ENCODE measurements at regions not wholly inside any gene's neighbourhood (a gene's known extent, or its start where the extent isn't known, plus 50 kb on each side); places are given as distances from the start of the nearest gene placed in this dataset.
"Not testable (repeated sequence)": the region's sequence is repeated elsewhere in the genome, so short reads cannot be mapped to it uniquely, and the experiment has no call there.

DNA sequence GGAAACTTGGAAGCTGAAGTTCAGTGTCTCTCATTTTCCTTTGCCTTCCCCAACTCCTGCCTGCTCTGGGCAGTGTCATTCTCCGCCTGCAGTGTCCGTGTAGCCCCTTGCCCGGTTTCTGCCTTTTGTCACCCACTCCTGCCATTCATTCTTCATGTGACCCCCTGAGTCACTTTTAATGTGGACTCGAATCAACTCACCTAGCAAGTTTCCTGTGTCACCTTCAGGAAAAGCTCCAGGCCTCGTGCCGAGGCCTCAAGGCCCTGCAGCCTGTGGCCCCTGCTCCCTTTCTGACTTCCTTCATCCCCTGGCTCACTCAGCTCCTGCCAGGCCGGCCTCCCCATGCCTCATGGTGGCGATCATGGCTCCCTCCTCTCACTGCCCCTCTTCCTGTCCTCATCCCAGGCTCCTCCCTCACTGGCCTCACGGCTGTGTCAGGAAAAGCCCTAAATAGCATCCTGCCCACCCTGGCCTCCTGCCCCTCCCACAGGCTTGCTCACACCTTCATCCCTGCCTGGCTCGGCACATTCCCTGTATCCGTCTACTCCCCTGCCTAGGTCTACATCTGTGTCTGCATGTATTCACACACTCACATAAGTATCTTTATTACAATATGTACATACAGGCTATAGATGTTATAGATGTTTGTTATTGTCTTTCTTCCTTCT, 294.9 kb downstream of the MED10 start:
- Histone ChIP-seq H3K4me3 (ENCODE audit: low read length) (no peak overlapping the region), H3K9ac (ENCODE audit: low read depth, low read length) (no peak overlapping the region), H3K27ac (ENCODE audit: low read depth, low read length) (no peak overlapping the region), H3K4me1 (ENCODE audit: insufficient read depth, low read length) (no peaks in the 10 kb centered on the region; the same call in 1 of the 2 replicates), H3K9me3 (ENCODE audit: insufficient read depth, low read depth, low read length) (no peaks in the 10 kb centered on the region), H3K36me3 (ENCODE audit: insufficient read depth, low read length) (no peaks in the 10 kb centered on the region), H3K27me3 (ENCODE audit: insufficient read depth, low read length) (no peaks in the 10 kb centered on the region)
- 79% methylated on average over 11 of the region's 11 CpGs for WGBS

DNA sequence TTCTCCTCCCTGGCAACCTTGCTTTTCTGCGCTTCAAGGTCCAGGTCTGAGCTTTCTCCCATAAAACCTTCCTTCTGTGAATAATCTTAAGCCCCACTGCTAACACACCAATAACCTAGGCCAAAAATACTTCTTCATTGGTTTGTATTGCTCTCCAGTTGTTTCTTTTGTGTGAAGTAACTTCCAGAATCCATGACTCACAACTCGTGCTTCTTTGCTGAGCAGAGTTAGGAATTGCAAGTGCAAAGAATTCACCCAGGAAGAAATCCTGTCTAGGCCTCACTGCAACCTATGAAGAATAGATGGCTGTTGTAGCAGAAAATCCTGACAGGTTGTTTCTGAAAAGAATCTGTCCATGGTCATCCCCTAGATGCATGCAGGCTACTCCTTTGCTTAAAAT, 295.7 kb downstream of the MED10 start:
- Histone ChIP-seq H3K4me1 (ENCODE audit: insufficient read depth, low read length) (no peaks in the 10 kb centered on the region; the same call in 1 of the 2 replicates), H3K27ac (ENCODE audit: low read depth, low read length) (no peak overlapping the region), H3K27me3 (ENCODE audit: insufficient read depth, low read length) (no peaks in the 10 kb centered on the region), H3K36me3 (ENCODE audit: insufficient read depth, low read length) (no peaks in the 10 kb centered on the region), H3K4me3 (ENCODE audit: low read length) (no peak overlapping the region), H3K9ac (ENCODE audit: low read depth, low read length) (no peak overlapping the region), H3K9me3 (ENCODE audit: insufficient read depth, low read depth, low read length) (no peaks in the 10 kb centered on the region)
- 87% methylated on average over 2 of the region's 2 CpGs for WGBS

DNA sequence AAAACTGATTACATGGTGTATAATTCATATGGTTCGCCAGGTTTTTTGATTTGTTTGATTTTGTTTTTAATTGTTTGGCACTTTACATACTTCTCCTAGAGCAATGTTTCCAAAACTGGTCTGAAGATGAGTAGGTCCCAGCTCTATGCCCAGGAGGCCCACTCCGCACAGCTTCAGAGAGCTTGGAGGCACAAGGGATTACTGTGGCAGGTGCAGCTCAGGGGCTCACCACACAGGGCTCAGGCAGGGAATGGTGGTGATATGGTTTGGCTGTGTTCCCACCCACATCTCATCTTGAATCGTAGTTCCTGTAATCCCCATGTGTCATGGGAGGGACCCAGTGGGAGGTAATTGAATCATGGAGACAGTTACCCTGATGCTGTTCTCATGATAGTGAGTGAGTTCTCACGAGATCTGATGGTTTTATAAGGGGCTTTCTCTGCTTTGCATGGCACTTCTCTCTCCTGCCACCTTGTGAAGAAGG, 296.6 kb downstream of the MED10 start:
- Histone ChIP-seq H3K27me3 (ENCODE audit: insufficient read depth, low read length) (no peaks in the 10 kb centered on the region), H3K27ac (ENCODE audit: low read depth, low read length) (no peak overlapping the region), H3K9ac (ENCODE audit: low read depth, low read length) (no peak overlapping the region), H3K36me3 (ENCODE audit: insufficient read depth, low read length) (no peaks in the 10 kb centered on the region), H3K4me1 (ENCODE audit: insufficient read depth, low read length) (no peaks in the 10 kb centered on the region; the same call in 1 of the 2 replicates), H3K9me3 (ENCODE audit: insufficient read depth, low read depth, low read length) (no peaks in the 10 kb centered on the region), H3K4me3 (ENCODE audit: low read length) (no peak overlapping the region)
- 85% methylated on average over 4 of the region's 4 CpGs for WGBS

DNA sequence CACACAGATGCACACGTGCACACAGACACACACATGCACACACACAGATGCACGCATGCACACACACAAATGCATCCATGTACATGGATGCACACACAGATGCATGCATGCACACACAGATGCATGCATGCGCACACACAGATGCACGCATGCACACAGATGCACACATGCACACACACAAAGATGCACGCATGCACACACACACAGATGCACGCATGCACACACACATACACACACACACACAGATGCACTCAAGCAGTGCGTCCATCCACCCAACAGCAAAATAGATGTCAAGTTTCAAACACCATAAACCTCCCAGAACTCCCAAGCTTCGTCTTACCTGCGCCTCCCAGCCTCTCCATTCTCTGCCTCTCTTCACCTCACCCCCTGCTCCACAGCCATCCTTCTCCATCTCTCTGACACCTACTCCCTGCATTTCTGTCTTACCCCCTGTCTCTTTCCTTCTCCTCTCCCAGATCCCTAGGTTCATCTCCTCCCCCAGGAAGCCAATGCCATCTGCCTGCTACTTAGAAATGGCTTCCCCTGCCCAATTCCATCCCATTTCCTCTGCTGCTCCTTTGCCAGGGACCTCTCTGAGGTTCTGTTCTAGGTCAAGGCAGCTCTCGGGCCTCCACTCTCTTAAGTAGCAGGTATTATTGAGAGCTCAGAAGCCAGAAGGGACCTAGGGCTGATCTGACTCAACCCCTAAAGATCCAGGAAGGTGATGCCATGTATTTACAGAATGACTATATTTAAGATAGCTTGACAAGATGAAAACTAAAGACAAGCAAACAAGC, 297.2 kb downstream of the MED10 start:
- no peaks in the 10 kb centered on the region; the same call in 1 of the 2 replicates for H3K4me1 ChIP-seq (ENCODE audit: insufficient read depth, low read length)
- H3K36me3 ChIP-seq (ENCODE audit: insufficient read depth, low read length) = no peaks in the 10 kb centered on the region
- H3K4me3 ChIP-seq (ENCODE audit: low read length) = no peak overlapping the region
- H3K9ac ChIP-seq (ENCODE audit: low read depth, low read length) = no peak overlapping the region
- 89% methylated on average over 10 of the region's 10 CpGs for WGBS
- H3K27ac ChIP-seq (ENCODE audit: low read depth, low read length) = no peak overlapping the region
- H3K9me3 ChIP-seq (ENCODE audit: insufficient read depth, low read depth, low read length) = no peaks in the 10 kb centered on the region
- H3K27me3 ChIP-seq (ENCODE audit: insufficient read depth, low read length) = no peaks in the 10 kb centered on the region

DNA sequence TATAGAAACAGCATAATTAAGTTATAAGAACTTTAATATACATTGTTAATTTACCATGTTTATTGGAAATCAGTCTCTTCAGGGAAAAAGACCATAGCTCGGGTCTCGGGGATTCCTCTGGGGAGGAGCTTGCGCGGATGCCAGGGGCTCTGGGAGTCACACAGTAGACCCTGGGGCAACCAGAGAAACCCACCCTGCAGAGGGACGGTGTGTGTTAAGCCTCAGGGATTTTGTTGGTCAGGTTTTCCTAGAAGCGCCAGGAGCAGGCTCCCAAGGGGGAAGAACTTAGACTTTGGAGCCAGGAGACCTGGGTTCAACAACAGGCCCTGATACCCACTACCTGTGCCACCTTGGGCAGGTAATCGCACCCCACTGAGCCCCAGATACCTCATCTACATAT, 297.9 kb downstream of the MED10 start:
- H3K9me3 ChIP-seq (ENCODE audit: insufficient read depth, low read depth, low read length) = no peaks in the 10 kb centered on the region
- H3K4me3 ChIP-seq (ENCODE audit: low read length) = no peak overlapping the region
- 96% methylated on average over 7 of the region's 7 CpGs for WGBS

DNA sequence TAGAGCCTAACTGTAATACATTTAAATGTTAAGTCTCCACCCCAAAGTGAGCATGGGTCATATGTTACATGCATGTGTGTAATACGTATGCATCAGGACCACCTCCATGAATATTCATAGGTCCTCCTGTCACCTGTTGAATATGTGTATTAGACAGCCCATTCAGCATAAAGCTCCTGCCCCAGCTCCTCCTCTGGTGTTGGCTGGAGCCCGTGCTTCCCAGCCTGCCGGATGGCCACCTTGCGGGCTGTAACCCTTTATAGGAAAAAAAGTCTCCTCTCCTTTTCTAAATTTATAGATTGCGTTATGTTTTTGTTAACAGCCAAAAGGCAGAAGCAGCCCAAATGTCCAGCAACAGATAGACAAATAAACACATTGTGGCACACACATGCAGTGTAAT, 299.5 kb downstream of the MED10 start:
- Histone ChIP-seq H3K9ac (ENCODE audit: low read depth, low read length) (no peak overlapping the region), H3K36me3 (ENCODE audit: insufficient read depth, low read length) (no peaks in the 10 kb centered on the region), H3K27ac (ENCODE audit: low read depth, low read length) (no peak overlapping the region), H3K4me1 (ENCODE audit: insufficient read depth, low read length) (no peaks in the 10 kb centered on the region), H3K9me3 (ENCODE audit: insufficient read depth, low read depth, low read length) (no peaks in the 10 kb centered on the region), H3K27me3 (ENCODE audit: insufficient read depth, low read length) (no peaks in the 10 kb centered on the region), H3K4me3 (ENCODE audit: low read length) (no peak overlapping the region)
- WGBS = 93% methylated on average over 4 of the region's 5 CpGs

More for the DNA sequence above, 297.9 kb downstream of the MED10 start:
- no peak overlapping the region for H3K9ac ChIP-seq (ENCODE audit: low read depth, low read length)
- H3K27me3 ChIP-seq (ENCODE audit: insufficient read depth, low read length) = no peaks in the 10 kb centered on the region
- H3K4me1 ChIP-seq (ENCODE audit: insufficient read depth, low read length) = no peaks in the 10 kb centered on the region; the same call in 1 of the 2 replicates
- no peaks in the 10 kb centered on the region for H3K36me3 ChIP-seq (ENCODE audit: insufficient read depth, low read length)
- no peak overlapping the region for H3K27ac ChIP-seq (ENCODE audit: low read depth, low read length)

DNA sequence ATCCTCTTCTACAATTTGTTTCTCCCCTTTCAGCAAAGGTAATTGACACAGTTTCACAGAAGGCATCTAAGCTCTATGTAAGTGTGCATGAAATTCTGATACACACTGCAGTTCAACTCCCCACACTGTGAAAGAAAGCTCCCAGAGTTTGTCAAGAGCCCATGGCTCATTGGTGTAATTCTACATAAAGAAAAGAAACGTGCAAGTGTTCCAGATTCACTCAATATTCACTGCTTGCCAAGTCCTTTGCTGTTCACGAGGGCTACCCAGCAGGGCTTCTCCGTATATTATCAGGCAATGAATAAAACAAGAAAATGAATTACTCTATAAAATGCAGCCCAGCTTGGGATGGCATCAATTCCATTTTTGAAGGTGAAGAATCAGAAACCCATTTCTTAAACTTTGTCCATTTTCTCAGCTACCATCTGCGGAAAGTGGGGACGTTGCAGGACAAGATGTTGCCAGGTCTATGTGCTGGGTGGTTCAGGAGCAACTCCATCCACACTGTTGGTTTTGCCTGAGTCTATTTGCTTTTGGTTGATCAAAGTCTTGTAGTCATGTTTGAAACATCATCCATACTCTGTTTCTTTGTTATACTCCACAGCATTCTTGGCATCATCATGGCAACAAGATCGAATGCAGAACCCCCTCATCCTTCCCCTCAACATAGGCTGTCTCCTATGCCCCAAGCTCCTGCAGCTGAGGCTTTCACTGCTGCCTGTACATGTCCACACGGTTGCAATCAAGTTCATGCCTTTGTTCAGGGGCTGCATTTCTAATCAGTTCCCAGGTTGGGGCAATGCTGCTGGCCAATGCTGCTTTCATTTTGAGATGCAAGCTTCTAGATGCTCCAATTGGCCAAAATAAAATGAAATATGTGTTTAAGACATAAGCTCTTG, 301.8 kb downstream of the MED10 start:
- Histone ChIP-seq H3K9me3 (ENCODE audit: insufficient read depth, low read depth, low read length) (no peaks in the 10 kb centered on the region), H3K4me1 (ENCODE audit: insufficient read depth, low read length) (no peaks in the 10 kb centered on the region), H3K4me3 (ENCODE audit: low read length) (no peak overlapping the region), H3K36me3 (ENCODE audit: insufficient read depth, low read length) (no peaks in the 10 kb centered on the region), H3K27ac (ENCODE audit: low read depth, low read length) (no peak overlapping the region), H3K9ac (ENCODE audit: low read depth, low read length) (no peak overlapping the region), H3K27me3 (ENCODE audit: insufficient read depth, low read length) (no peaks in the 10 kb centered on the region)
- WGBS = 91% methylated on average over 7 of the region's 7 CpGs

DNA sequence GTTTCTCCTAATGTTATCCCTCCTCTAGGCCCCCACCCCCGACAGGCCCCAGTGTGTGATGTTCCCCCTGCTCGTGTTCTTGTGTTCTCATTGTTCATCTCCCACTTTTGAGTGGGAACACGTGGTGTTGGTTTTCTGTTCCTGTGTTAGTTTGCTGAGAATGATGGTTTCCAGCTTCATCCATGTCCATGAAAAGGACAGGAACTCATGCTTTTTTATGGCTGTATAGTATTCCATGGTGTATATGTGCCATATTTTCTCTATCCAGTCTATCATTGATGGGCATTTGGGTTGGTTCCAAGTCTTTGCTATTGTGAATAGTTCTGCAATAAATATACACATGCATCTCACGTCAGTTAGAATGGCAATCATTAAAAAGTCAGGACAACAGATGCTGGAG, 305.9 kb downstream of the MED10 start:
- H3K4me3 ChIP-seq (ENCODE audit: low read length) = not testable (repeated sequence)

DNA sequence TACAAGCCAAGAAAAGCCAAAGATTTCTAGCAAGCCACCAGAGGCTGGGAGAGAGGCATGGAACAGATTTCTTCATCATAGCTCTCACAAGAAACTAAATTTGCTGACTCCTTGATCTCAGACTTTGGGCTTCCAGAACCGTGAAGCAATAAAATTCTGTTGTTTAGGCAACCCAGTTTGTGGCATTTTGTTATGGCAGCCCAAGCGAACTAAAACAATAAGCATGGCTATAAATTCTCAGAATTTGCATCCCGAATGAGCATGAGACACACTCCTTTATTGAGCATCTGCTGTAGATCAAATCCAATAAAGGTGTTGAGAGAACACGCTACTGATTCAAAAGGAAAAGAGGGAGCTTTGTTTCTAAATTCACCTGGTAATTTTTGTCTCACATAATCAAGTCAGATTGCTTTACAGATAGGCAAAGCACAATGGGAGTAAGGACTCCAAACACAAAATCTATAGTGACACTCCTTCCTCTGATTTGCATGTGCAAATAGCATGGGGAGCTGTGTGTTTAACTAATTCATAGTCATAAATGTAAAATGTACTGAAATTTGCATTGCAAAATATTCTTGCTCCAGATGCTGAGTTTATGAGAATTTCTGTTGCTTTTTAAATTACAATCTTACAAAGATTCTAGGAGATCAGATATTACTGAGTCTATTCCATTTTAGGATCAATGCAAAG, 308.7 kb downstream of the MED10 start:
- no peaks in the 10 kb centered on the region for H3K27me3 ChIP-seq (ENCODE audit: insufficient read depth, low read length)
- H3K4me3 ChIP-seq (ENCODE audit: low read length) = no peak overlapping the region
- no peak overlapping the region for H3K27ac ChIP-seq (ENCODE audit: low read depth, low read length)
- H3K4me1 ChIP-seq (ENCODE audit: insufficient read depth, low read length) = peaks cover 7% of the 10 kb centered on the region
- WGBS = 73% methylated on average over 4 of the region's 4 CpGs
- H3K9ac ChIP-seq (ENCODE audit: low read depth, low read length) = no peak overlapping the region
- no peaks in the 10 kb centered on the region for H3K36me3 ChIP-seq (ENCODE audit: insufficient read depth, low read length)
- H3K9me3 ChIP-seq (ENCODE audit: insufficient read depth, low read depth, low read length) = no peaks in the 10 kb centered on the region

More for the DNA sequence above, 305.9 kb downstream of the MED10 start:
- not testable (repeated sequence) for H3K9me3 ChIP-seq (ENCODE audit: insufficient read depth, low read depth, low read length); H3K4me1 ChIP-seq (ENCODE audit: insufficient read depth, low read length); H3K36me3 ChIP-seq (ENCODE audit: insufficient read depth, low read length); H3K9ac ChIP-seq (ENCODE audit: low read depth, low read length); H3K27me3 ChIP-seq (ENCODE audit: insufficient read depth, low read length); H3K27ac ChIP-seq (ENCODE audit: low read depth, low read length)
- WGBS = 97% methylated on average over 4 of the region's 4 CpGs

DNA sequence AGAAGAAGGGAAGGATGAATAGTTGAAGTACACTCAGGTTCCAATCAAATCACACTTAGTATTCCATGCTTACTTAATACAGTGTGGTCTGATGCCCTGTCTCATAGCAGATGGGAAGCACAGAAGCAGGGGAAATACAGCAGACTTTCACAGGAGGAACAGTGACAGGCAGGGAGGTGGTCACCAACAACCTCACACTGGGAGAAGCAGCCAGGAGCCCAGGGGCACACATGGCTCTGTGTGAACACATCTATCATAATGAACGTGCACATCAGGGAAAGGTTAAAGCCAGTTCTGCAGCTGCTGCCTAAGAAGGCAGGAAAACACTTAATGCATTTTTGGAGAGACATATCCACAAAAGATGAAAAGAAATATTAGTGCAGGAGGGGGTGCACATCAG, 312.3 kb downstream of the MED10 start:
- H3K27me3 ChIP-seq (ENCODE audit: insufficient read depth, low read length) = no peaks in the 10 kb centered on the region
- peaks cover 3% of the 10 kb centered on the region; the same call in 1 of the 2 replicates for H3K9me3 ChIP-seq (ENCODE audit: insufficient read depth, low read depth, low read length)
- H3K27ac ChIP-seq (ENCODE audit: low read depth, low read length) = no peak overlapping the region
- no peak overlapping the region for H3K9ac ChIP-seq (ENCODE audit: low read depth, low read length)
- WGBS = 97% methylated on average over 1 of the region's 1 CpG
- no peak overlapping the region for H3K4me3 ChIP-seq (ENCODE audit: low read length)
- peaks cover 7% of the 10 kb centered on the region for H3K4me1 ChIP-seq (ENCODE audit: insufficient read depth, low read length)
- no peaks in the 10 kb centered on the region for H3K36me3 ChIP-seq (ENCODE audit: insufficient read depth, low read length)

Measured in HUES64 (cell line).